KMS-11 (cell line): ENCODE measurements at regions not wholly inside any gene's neighbourhood (a gene's known extent, or its start where the extent isn't known, plus 50 kb on each side); places are given as distances from the start of the nearest gene placed in this dataset.
"Not testable (repeated sequence)": the region's sequence is repeated elsewhere in the genome, so short reads cannot be mapped to it uniquely, and the experiment has no call there.

Experiments
- H2AFZ ChIP-seq: fragments of 200-600 bp; sonication (generic); 2 replicates; pipeline ENCODE4 v1.6.1; 2016; ENCODE audit warnings: antibody characterized with exemption, mixed run types, low read depth
- H3K27ac ChIP-seq: fragments of 200-600 bp; sonication (generic); 2 replicates; pipeline ENCODE4 v1.6.1; 2016; ENCODE audit warnings: mild to moderate bottlenecking, mixed run types
- H3K27me3 ChIP-seq: fragments of 200-600 bp; sonication (generic); 2 replicates; pipeline ENCODE4 v1.6.1; 2017; ENCODE audit warnings: mild to moderate bottlenecking, low read depth, mixed run types, moderate library complexity; ENCODE audit not compliant: insufficient read depth
- H3K36me3 ChIP-seq: fragments of 200-600 bp; sonication (generic); 2 replicates; pipeline ENCODE4 v1.6.1; 2017; ENCODE audit warnings: mild to moderate bottlenecking, mixed run types; ENCODE audit not compliant: insufficient read depth
- H3K4me1 ChIP-seq: fragments of 200-600 bp; sonication (generic); 2 replicates; pipeline ENCODE4 v1.6.1; 2016; ENCODE audit warnings: mild to moderate bottlenecking, low read depth, mixed run types; ENCODE audit not compliant: poor library complexity, severe bottlenecking
- H3K4me2 ChIP-seq: fragments of 200-600 bp; sonication (generic); 2 replicates; pipeline ENCODE4 v1.7.0; 2016; ENCODE audit warnings: mild to moderate bottlenecking, mixed run types
- H3K4me3 ChIP-seq: fragments of 200-600 bp; sonication (generic); IDR thresholded peaks from 2 replicates; pipeline ENCODE4 v1.6.1; 2017; ENCODE audit warnings: low read depth, low read length, mixed read lengths; ENCODE audit not compliant: insufficient read depth
- H3K79me2 ChIP-seq: fragments of 200-600 bp; sonication (generic); 2 replicates; pipeline ENCODE4 v1.6.1; 2016; ENCODE audit warnings: low read depth, mixed run types; ENCODE audit not compliant: insufficient read depth
- H3K9ac ChIP-seq: fragments of 200-600 bp; sonication (generic); 2 replicates; pipeline ENCODE4 v1.6.1; 2016; ENCODE audit warnings: mild to moderate bottlenecking, mixed run types
- H4K20me1 ChIP-seq: fragments of 200-600 bp; sonication (generic); 2 replicates; pipeline ENCODE4 v1.6.1; 2016; ENCODE audit warnings: mild to moderate bottlenecking, mixed run types; ENCODE audit not compliant: insufficient read depth

- not testable (repeated sequence) for H3K36me3 ChIP-seq, H3K9ac ChIP-seq, H3K4me2 ChIP-seq, H3K79me2 ChIP-seq, H2AFZ ChIP-seq, H3K4me1 ChIP-seq, H3K4me3 ChIP-seq, H4K20me1 ChIP-seq, H3K27me3 ChIP-seq, H3K27ac ChIP-seq
These were observed 4545.7 kb upstream of the TPTE start for GRCh38 chr21:5975719-5976118.

GRCh38 chr21:5997586-5997985, 4523.8 kb upstream of the TPTE start:
- not testable (repeated sequence) for H2AFZ ChIP-seq, H3K4me1 ChIP-seq, H3K9ac ChIP-seq, H3K79me2 ChIP-seq, H4K20me1 ChIP-seq, H3K4me2 ChIP-seq, H3K4me3 ChIP-seq, H3K27ac ChIP-seq, H3K27me3 ChIP-seq, H3K36me3 ChIP-seq

GRCh38 chr21:6015422-6016057, 4505.8 kb upstream of the TPTE start:
- H3K36me3 ChIP-seq, H2AFZ ChIP-seq, H3K27me3 ChIP-seq, H3K9ac ChIP-seq, H3K27ac ChIP-seq, H3K4me2 ChIP-seq, H3K4me1 ChIP-seq, H3K4me3 ChIP-seq, H4K20me1 ChIP-seq, H3K79me2 ChIP-seq: not testable (repeated sequence)

GRCh38 chr21:6020460-6020859, 4500.9 kb upstream of the TPTE start:
- not testable (repeated sequence) for H3K4me3 ChIP-seq, H3K9ac ChIP-seq, H3K27ac ChIP-seq, H3K4me2 ChIP-seq, H4K20me1 ChIP-seq, H3K36me3 ChIP-seq, H3K79me2 ChIP-seq, H3K27me3 ChIP-seq, H3K4me1 ChIP-seq, H2AFZ ChIP-seq

- not testable (repeated sequence) for H3K4me3 ChIP-seq, H3K4me2 ChIP-seq, H3K4me1 ChIP-seq, H3K9ac ChIP-seq, H3K36me3 ChIP-seq, H2AFZ ChIP-seq, H4K20me1 ChIP-seq, H3K27me3 ChIP-seq, H3K27ac ChIP-seq, H3K79me2 ChIP-seq
These were observed 4500.2 kb upstream of the TPTE start for GRCh38 chr21:6020953-6021716.

- H3K36me3 ChIP-seq, H3K4me1 ChIP-seq, H3K4me3 ChIP-seq, H4K20me1 ChIP-seq, H3K9ac ChIP-seq, H3K4me2 ChIP-seq, H3K27ac ChIP-seq, H3K79me2 ChIP-seq, H3K27me3 ChIP-seq, H2AFZ ChIP-seq: not testable (repeated sequence)
These were observed 4499.6 kb upstream of the TPTE start for GRCh38 chr21:6021717-6022270.

GRCh38 chr21:6023331-6023730, 4498.1 kb upstream of the TPTE start:
- H3K4me3 ChIP-seq, H3K4me1 ChIP-seq, H3K79me2 ChIP-seq, H2AFZ ChIP-seq, H3K4me2 ChIP-seq, H3K27me3 ChIP-seq, H4K20me1 ChIP-seq, H3K27ac ChIP-seq, H3K9ac ChIP-seq, H3K36me3 ChIP-seq: not testable (repeated sequence)

- not testable (repeated sequence) for H4K20me1 ChIP-seq, H3K27ac ChIP-seq, H3K79me2 ChIP-seq, H3K9ac ChIP-seq, H3K4me1 ChIP-seq, H3K4me2 ChIP-seq, H2AFZ ChIP-seq, H3K36me3 ChIP-seq, H3K27me3 ChIP-seq, H3K4me3 ChIP-seq
These were observed 4496.2 kb upstream of the TPTE start for GRCh38 chr21:6025139-6025538.

- not testable (repeated sequence) for H3K36me3 ChIP-seq, H3K4me1 ChIP-seq, H3K79me2 ChIP-seq, H3K4me2 ChIP-seq, H3K9ac ChIP-seq, H3K4me3 ChIP-seq, H2AFZ ChIP-seq, H4K20me1 ChIP-seq, H3K27me3 ChIP-seq, H3K27ac ChIP-seq
These were observed 4493.9 kb upstream of the TPTE start for GRCh38 chr21:6027497-6027896.

- H3K4me2 ChIP-seq, H3K27ac ChIP-seq, H2AFZ ChIP-seq, H4K20me1 ChIP-seq, H3K79me2 ChIP-seq, H3K4me1 ChIP-seq, H3K9ac ChIP-seq, H3K27me3 ChIP-seq, H3K36me3 ChIP-seq, H3K4me3 ChIP-seq: not testable (repeated sequence)
These were observed 4487.2 kb upstream of the TPTE start for GRCh38 chr21:6034124-6034678.
